HL-60 (cell line): ENCODE measurements at regions not wholly inside any gene's neighbourhood (a gene's known extent, or its start where the extent isn't known, plus 50 kb on each side); places are given as distances from the start of the nearest gene placed in this dataset.

ENCODE experiments used
- DNase-seq, 2 experiments: peaks; one replicate each; pipeline ENCODE4 v3.0.0-alpha.2; 2010 to 2020; ENCODE audit warnings: low read depth in 1 of 2, low spot score in 1 of 2
- H3K27ac ChIP-seq: fragments of 250-450 bp; sonication (Bioruptor Pico); replicated peaks from 2 replicates; pipeline ENCODE4 v1.5.1; 2020; ENCODE audit warnings: mild to moderate bottlenecking, moderate library complexity
- H3K27me3 ChIP-seq: fragments of 250-450 bp; sonication (Bioruptor Pico); 2 replicates; pipeline ENCODE4 v1.5.1; 2021; ENCODE audit warnings: mild to moderate bottlenecking, moderate library complexity; ENCODE audit not compliant: insufficient read depth, poor library complexity, severe bottlenecking
- H3K4me3 ChIP-seq: replicated peaks from 2 replicates; pipeline ENCODE4 v1.5.1; 2011; ENCODE audit warnings: mild to moderate bottlenecking, control low read depth, low read length; ENCODE audit not compliant: insufficient read depth
- CTCF ChIP-seq: IDR thresholded peaks from one replicate; pipeline ENCODE4 v1.5.1; 2011; ENCODE audit warnings: low read length, control low read depth, inconsistent platforms; ENCODE audit not compliant: insufficient read depth
- GABPA ChIP-seq: IDR thresholded peaks from 2 replicates; pipeline ENCODE4 v1.6.1; 2012; ENCODE audit warnings: low read depth
- POLR2AphosphoS5 ChIP-seq: IDR thresholded peaks from 2 replicates; pipeline ENCODE4 v1.6.1; 2012; ENCODE audit warnings: low read depth
- REST ChIP-seq: IDR thresholded peaks from 2 replicates; pipeline ENCODE4 v1.6.1; 2012; ENCODE audit warnings: low read depth; ENCODE audit not compliant: insufficient replicate concordance
- SPI1 ChIP-seq: IDR thresholded peaks from 2 replicates; pipeline ENCODE4 v1.6.1; 2012; ENCODE audit warnings: low read depth, mild to moderate bottlenecking, borderline replicate concordance

GRCh38 chr2:57728691-57729090 lies 317.9 kb upstream of the VRK2 start:
- Histone ChIP-seq H3K27me3 (no peaks in the 10 kb centered on the region), H3K4me3 (no peak overlapping the region), H3K27ac (no peak overlapping the region)
- no peak for DNase-seq
- TF ChIP-seq POLR2AphosphoS5 (no peak), REST (no peak), GABPA (no peak), CTCF (no peak), SPI1 (no peak)

- Histone ChIP-seq H3K4me3 (no peak overlapping the region), H3K27me3 (no peaks in the 10 kb centered on the region), H3K27ac (no peak overlapping the region)
- no peak for DNase-seq
- TF ChIP-seq SPI1 (no peak), REST (no peak), POLR2AphosphoS5 (no peak), CTCF (no peak), GABPA (no peak)
These were observed 312.6 kb upstream of the VRK2 start for GRCh38 chr2:57733956-57734355.

- TF ChIP-seq CTCF (no peak), POLR2AphosphoS5 (no peak), REST (no peak), SPI1 (no peak), GABPA (no peak)
- no peak overlapping the region for H3K4me3 ChIP-seq
- DNase-seq: no peak
These were observed 305.7 kb upstream of the VRK2 start for GRCh38 chr2:57740891-57741290.

More at GRCh38 chr2:57740891-57741290, 305.7 kb upstream of the VRK2 start:
- Histone ChIP-seq H3K27ac (no peak overlapping the region), H3K27me3 (no peaks in the 10 kb centered on the region)
